ENCODE measurements at regions not wholly inside any gene's neighbourhood (a gene's known extent, or its start where the extent isn't known, plus 50 kb on each side); places are given as distances from the start of the nearest gene placed in this dataset.

DNA sequence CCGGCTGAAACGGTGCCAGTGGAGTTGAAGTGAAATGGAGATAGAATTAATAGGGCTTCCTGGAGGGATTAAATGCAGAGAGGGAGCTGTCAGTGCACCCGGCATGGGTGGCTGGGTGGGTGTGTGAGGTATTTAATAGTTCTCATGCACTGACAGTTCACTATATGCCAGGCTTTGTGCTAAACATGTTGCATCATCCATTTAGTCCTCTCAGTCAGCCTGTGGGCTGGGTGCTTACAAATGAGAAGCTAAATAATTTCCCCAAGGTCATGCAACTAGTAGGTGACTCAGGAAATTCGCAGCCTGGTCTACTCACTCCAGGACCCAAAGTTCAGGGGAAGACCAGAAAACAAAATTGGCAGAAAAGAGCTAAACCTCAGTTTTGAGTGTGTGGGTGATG lies 63.5 kb upstream of the SPATA13 start:
- peaks cover 0 to 3% (median 0%) of the 10 kb centered on the region in 7 donors for H3K9me3 Mint-ChIP-seq
- Histone ChIP-seq H3K4me3 (replicated peaks in 1 of 3; ENCODE audit: low read depth in 2 of 3, low read length in 3 of 3) (no peak overlapping the region), H3K36me3 (replicated peaks in 1 of 2; ENCODE audit: control insufficient read depth in 1 of 2, insufficient read depth in 2 of 2, low read length in 2 of 2) (no peaks in the 10 kb centered on the region), H3K9me3 (replicated peaks in 1 of 2; ENCODE audit: control insufficient read depth in 1 of 2, insufficient read depth in 1 of 2, low read length in 2 of 2) (no peaks in the 10 kb centered on the region), H3K9ac (ENCODE audit: insufficient read depth, low read length, poor library complexity, severe bottlenecking) (no peak overlapping the region), H3K27me3 (ENCODE audit: control insufficient read depth in 2 of 2, insufficient read depth in 2 of 2, low read length in 2 of 2) (no peaks in the 10 kb centered on the region), H3K4me1 (ENCODE audit: control insufficient read depth in 1 of 2, insufficient read depth in 2 of 2, low read length in 2 of 2) (no peaks in the 10 kb centered on the region), H3K79me2 (ENCODE audit: insufficient read depth, low read length) (no peaks in the 10 kb centered on the region), H4K20me1 (ENCODE audit: insufficient read depth, low read length) (no peaks in the 10 kb centered on the region), H3K27ac (ENCODE audit: low read depth in 1 of 2, low read length in 2 of 2) (no peak overlapping the region), H3K4me2 (replicated peaks; ENCODE audit: extremely low read depth, low read length, poor library complexity, severe bottlenecking) (no peak overlapping the region), H2AFZ (ENCODE audit: insufficient read depth, low read depth, low read length, poor library complexity, severe bottlenecking) (no peak overlapping the region)
- 83% methylated on average over 3 of the region's 4 CpGs for WGBS (ENCODE audit: insufficient coverage)
- H3K4me3 Mint-ChIP-seq = no peak overlapping the region
- no peak overlapping the region for H3K27ac Mint-ChIP-seq
- peak in 1 of 3 donors; percentile 8 for DNase-seq
- TF ChIP-seq, protein P1, sequence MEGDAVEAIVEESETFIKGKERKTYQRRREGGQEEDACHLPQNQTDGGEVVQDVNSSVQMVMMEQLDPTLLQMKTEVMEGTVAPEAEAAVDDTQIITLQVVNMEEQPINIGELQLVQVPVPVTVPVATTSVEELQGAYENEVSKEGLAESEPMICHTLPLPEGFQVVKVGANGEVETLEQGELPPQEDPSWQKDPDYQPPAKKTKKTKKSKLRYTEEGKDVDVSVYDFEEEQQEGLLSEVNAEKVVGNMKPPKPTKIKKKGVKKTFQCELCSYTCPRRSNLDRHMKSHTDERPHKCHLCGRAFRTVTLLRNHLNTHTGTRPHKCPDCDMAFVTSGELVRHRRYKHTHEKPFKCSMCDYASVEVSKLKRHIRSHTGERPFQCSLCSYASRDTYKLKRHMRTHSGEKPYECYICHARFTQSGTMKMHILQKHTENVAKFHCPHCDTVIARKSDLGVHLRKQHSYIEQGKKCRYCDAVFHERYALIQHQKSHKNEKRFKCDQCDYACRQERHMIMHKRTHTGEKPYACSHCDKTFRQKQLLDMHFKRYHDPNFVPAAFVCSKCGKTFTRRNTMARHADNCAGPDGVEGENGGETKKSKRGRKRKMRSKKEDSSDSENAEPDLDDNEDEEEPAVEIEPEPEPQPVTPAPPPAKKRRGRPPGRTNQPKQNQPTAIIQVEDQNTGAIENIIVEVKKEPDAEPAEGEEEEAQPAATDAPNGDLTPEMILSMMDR (IDR thresholded peaks at IDR 0.05) = no peak
- intact Hi-C loops (cut with micrococcal nuclease) = no loop called here
- H3K36me3 Mint-ChIP-seq = no peaks in the 10 kb centered on the region
- peaks cover 2 to 8% (median 3%) of the 10 kb centered on the region in 3 donors for H3K27me3 Mint-ChIP-seq (ENCODE audit: low read depth in 3 of 3)
- H3K4me1 Mint-ChIP-seq = no peaks in the 10 kb centered on the region

DNA sequence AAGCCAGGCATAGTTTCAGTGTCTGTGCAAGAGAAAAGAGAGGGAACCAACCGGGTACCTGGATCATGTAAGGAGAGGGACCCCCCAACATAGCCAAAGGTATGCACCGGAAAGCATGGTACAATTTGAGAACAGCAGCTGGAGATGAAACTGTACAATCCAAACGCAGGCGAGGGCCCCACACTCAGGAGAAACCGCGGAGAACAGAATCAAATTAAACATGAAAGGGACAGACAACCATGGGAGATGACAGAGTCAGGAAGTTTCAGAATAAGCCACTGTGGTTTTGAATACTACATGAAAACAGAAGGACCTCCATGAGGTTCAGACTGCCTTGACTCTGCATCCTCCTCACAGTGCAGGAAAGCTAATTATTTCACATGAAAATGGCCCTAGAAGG lies 62.9 kb upstream of the SPATA13 start:
- H4K20me1 ChIP-seq (ENCODE audit: insufficient read depth, low read length) = no peaks in the 10 kb centered on the region
- Mint-ChIP-seq H3K4me3 (no peak overlapping the region), H3K27me3 (ENCODE audit: low read depth in 3 of 3) (peaks cover 2 to 10% (median 6%) of the 10 kb centered on the region in 3 donors), H3K36me3 (no peaks in the 10 kb centered on the region), H3K4me1 (no peaks in the 10 kb centered on the region), H3K9me3 (peaks cover 0 to 3% (median 0%) of the 10 kb centered on the region in 7 donors), H3K27ac (no peak overlapping the region)
- H3K36me3 ChIP-seq (replicated peaks in 1 of 2; ENCODE audit: control insufficient read depth in 1 of 2, insufficient read depth in 2 of 2, low read length in 2 of 2) = no peaks in the 10 kb centered on the region
- H3K9me3 ChIP-seq (replicated peaks in 1 of 2; ENCODE audit: control insufficient read depth in 1 of 2, insufficient read depth in 1 of 2, low read length in 2 of 2) = no peaks in the 10 kb centered on the region
- no peak overlapping the region for H3K4me3 ChIP-seq (replicated peaks in 1 of 3; ENCODE audit: low read depth in 2 of 3, low read length in 3 of 3)
- no peak overlapping the region for H2AFZ ChIP-seq (ENCODE audit: insufficient read depth, low read depth, low read length, poor library complexity, severe bottlenecking)
- no peaks in the 10 kb centered on the region for H3K79me2 ChIP-seq (ENCODE audit: insufficient read depth, low read length)
- H3K27me3 ChIP-seq (ENCODE audit: control insufficient read depth in 2 of 2, insufficient read depth in 2 of 2, low read length in 2 of 2) = no peaks in the 10 kb centered on the region
- H3K4me2 ChIP-seq (replicated peaks; ENCODE audit: extremely low read depth, low read length, poor library complexity, severe bottlenecking) = no peak overlapping the region
- 24% methylated on average over 4 of the region's 6 CpGs for WGBS (ENCODE audit: insufficient coverage)
- no peak overlapping the region for H3K9ac ChIP-seq (ENCODE audit: insufficient read depth, low read length, poor library complexity, severe bottlenecking)
- no peak overlapping the region for H3K27ac ChIP-seq (ENCODE audit: low read depth in 1 of 2, low read length in 2 of 2)
- no peak for DNase-seq
- intact Hi-C loops (cut with micrococcal nuclease) = no loop called here
- TF ChIP-seq, protein P1 (IDR thresholded peaks at IDR 0.05) = no peak
- no peaks in the 10 kb centered on the region for H3K4me1 ChIP-seq (ENCODE audit: control insufficient read depth in 1 of 2, insufficient read depth in 2 of 2, low read length in 2 of 2)
